HEK293 (cell line): ENCODE measurements at regions not wholly inside any gene's neighbourhood (a gene's known extent, or its start where the extent isn't known, plus 50 kb on each side); places are given as distances from the start of the nearest gene placed in this dataset.

Experiments used
- CTCF ChIP-seq: fragments of 450-650 bp; formaldehyde crosslinking; IDR thresholded peaks from 2 replicates; pipeline ENCODE4 v1.5.1; 2016; ENCODE audit warnings: missing biosample characterization, missing genetic modification characterization
- ZNF324 ChIP-seq: fragments of 450-650 bp; formaldehyde crosslinking; IDR thresholded peaks from 2 replicates; pipeline ENCODE4 v1.5.1; 2016; ENCODE audit warnings: missing biosample characterization, missing genetic modification characterization
- ZNF391 ChIP-seq: fragments of 450-650 bp; formaldehyde crosslinking; IDR thresholded peaks from 2 replicates; pipeline ENCODE4 v1.5.1; 2016; ENCODE audit warnings: low read depth, missing biosample characterization, missing genetic modification characterization, borderline replicate concordance
- ZNF449 ChIP-seq: fragments of 450-650 bp; formaldehyde crosslinking; IDR thresholded peaks from 2 replicates; pipeline ENCODE4 v1.5.1; 2017; ENCODE audit warnings: missing biosample characterization, mild to moderate bottlenecking, missing genetic modification characterization, moderate library complexity
- ZNF544 ChIP-seq: fragments of 450-650 bp; formaldehyde crosslinking; IDR thresholded peaks from 2 replicates; pipeline ENCODE4 v1.5.0; 2017; ENCODE audit warnings: missing biosample characterization, missing genetic modification characterization
- ZNF664 ChIP-seq: fragments of 450-650 bp; formaldehyde crosslinking; IDR thresholded peaks from 2 replicates; pipeline ENCODE4 v1.5.1; 2016; ENCODE audit warnings: missing biosample characterization, missing genetic modification characterization
- ZNF768 ChIP-seq: fragments of 450-650 bp; formaldehyde crosslinking; IDR thresholded peaks from 2 replicates; pipeline ENCODE4 v1.5.1; 2018; ENCODE audit warnings: missing biosample characterization, mild to moderate bottlenecking, missing genetic modification characterization
- ZSCAN4 ChIP-seq: fragments of 450-650 bp; formaldehyde crosslinking; IDR thresholded peaks from 2 replicates; pipeline ENCODE4 v1.5.1; 2017; ENCODE audit warnings: missing biosample characterization, missing genetic modification characterization
- TF ChIP-seq, protein P1 (sequence below): fragments of 450-650 bp; formaldehyde crosslinking; IDR thresholded peaks from 2 replicates; pipeline ENCODE4 v1.5.1; 2016; ENCODE audit warnings: missing biosample characterization, missing genetic modification characterization, borderline replicate concordance

DNA sequence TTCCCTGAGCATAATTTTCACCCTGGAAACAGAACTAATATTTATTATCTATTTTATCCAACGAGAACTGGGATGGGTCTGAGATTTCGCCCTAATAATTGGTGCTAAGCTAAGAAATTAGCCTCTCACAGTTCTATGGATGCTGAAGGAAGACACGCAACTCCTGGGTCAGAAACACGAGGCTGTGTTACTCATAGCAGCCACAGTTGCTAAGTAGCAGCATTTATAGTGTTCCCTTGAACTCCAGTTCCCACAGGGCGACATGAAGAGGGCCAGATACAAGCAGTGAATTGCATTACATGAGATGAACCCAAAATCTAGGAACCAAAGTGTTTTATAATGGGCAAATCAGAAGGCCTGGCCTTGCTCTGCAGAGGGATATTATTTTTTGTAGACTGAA lies 109.8 kb upstream of the AGR3 start:
- TF ChIP-seq CTCF (tag by site-specific recombination) (no peak), ZNF391 (tag by site-specific recombination) (no peak), ZNF544 (no peak), ZNF449 (tag by site-specific recombination) (no peak), ZNF664 (no peak), ZNF768 (tag by site-specific recombination) (no peak), ZNF324 (tag by site-specific recombination) (no peak), ZSCAN4 (no peak)
- TF ChIP-seq, protein P1, sequence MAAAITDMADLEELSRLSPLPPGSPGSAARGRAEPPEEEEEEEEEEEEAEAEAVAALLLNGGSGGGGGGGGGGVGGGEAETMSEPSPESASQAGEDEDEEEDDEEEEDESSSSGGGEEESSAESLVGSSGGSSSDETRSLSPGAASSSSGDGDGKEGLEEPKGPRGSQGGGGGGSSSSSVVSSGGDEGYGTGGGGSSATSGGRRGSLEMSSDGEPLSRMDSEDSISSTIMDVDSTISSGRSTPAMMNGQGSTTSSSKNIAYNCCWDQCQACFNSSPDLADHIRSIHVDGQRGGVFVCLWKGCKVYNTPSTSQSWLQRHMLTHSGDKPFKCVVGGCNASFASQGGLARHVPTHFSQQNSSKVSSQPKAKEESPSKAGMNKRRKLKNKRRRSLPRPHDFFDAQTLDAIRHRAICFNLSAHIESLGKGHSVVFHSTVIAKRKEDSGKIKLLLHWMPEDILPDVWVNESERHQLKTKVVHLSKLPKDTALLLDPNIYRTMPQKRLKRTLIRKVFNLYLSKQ (tag by site-specific recombination), result no peak
